Retinal pigment epithelial cell (primary cell): ENCODE measurements at regions not wholly inside any gene's neighbourhood (a gene's known extent, or its start where the extent isn't known, plus 50 kb on each side); places are given as distances from the start of the nearest gene placed in this dataset.
"Not testable (repeated sequence)": the region's sequence is repeated elsewhere in the genome, so short reads cannot be mapped to it uniquely, and the experiment has no call there.

ENCODE experiments used
- DNase-seq: peaks from one replicate; pipeline ENCODE4 v3.0.0-alpha.2; 2010; ENCODE audit warnings: low read depth
- H3K4me3 ChIP-seq: 2 replicates; pipeline ENCODE4 v1.5.1; 2011; ENCODE audit warnings: mild to moderate bottlenecking, low read length, control low read depth, moderate library complexity
- TF ChIP-seq, protein P1 (sequence below): conservative IDR thresholded peaks from 2 replicates; pipeline ENCODE4 v1.5.1; 2011; ENCODE audit warnings: low read depth, low read length, control low read depth, inconsistent platforms

DNA sequence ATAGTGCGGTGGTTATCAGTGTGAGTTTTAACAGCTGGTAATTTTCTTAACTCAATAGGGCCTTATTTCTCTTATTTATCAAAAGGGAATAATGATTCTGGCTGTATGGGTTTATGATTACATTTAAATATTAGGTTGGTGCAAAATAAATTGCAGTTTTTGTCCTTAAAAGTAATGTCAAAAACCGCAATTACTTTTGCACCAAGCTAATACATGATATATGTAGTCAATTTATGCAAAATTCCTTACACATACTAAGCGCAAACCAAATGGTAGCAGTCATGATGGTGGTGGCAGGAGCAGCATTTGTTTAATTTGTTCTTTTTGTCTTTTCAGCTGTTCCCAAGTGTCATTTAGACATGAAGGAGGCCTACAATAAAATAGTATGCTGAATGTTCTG, 1777.1 kb downstream of the OLFM4 start:
- no peak overlapping the region for H3K4me3 ChIP-seq
- TF ChIP-seq, protein P1, sequence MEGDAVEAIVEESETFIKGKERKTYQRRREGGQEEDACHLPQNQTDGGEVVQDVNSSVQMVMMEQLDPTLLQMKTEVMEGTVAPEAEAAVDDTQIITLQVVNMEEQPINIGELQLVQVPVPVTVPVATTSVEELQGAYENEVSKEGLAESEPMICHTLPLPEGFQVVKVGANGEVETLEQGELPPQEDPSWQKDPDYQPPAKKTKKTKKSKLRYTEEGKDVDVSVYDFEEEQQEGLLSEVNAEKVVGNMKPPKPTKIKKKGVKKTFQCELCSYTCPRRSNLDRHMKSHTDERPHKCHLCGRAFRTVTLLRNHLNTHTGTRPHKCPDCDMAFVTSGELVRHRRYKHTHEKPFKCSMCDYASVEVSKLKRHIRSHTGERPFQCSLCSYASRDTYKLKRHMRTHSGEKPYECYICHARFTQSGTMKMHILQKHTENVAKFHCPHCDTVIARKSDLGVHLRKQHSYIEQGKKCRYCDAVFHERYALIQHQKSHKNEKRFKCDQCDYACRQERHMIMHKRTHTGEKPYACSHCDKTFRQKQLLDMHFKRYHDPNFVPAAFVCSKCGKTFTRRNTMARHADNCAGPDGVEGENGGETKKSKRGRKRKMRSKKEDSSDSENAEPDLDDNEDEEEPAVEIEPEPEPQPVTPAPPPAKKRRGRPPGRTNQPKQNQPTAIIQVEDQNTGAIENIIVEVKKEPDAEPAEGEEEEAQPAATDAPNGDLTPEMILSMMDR = no peak
- DNase-seq = no peak

DNA sequence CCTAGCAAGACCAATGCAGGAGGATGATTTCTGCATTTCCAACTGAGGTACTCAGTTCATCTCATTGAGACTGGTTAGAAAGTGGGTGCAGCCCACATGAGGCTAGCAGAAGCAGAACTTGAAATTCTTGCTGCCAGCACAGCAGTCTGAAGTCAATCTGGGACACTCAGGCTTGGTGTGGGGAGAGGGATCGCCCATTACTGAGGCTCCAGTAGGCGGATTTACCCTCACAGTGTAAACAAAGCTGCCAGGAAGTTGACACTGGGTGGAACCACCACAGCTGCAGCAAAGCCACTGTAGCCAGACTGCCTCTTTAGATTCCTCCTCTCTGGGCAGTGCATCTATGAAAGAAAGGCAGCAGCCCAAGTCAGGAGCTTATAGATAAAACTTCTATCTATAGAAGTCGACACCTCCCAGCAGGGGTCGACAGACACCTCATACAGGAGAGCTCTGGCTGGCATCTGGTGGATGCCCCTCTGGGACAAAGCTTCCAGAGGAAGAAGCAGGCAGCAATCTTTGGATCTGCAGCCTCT, 1793.4 kb downstream of the OLFM4 start:
- H3K4me3 ChIP-seq, DNase-seq: not testable (repeated sequence)

DNA sequence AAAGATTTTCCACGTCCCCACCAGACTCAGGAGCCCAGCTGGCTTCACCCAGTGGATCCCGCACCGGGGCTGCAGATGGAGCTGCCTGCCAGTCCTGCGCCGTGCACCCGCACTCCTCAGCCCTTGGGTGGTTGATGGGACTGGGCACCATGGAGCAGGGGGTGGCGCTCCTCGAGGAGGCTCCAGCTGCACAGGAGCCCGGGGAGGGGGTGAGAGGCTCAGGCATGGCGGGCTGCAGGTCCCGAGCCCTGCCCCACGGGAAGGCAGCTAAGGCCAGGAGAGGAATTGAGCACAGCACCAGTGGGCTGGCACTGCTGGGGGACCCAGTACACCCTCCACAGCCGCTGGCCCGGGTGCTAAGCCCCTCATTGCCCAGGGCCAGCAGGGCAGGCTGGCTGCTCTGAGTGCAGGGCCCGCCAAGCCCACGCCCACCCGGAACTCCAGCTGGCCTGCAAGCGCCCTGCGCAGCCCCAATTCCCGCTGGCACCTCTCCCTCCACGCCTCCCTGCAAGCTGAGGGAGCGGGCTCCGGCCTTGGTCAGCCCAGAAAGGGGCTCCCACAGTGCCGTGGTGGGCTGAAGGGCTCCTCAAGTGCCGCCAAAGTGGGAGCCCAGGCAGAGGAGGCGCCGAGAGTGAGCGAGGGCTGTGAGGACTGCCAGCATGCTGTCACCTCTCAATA, 1800.9 kb downstream of the OLFM4 start:
- not testable (repeated sequence) for H3K4me3 ChIP-seq, DNase-seq

DNA sequence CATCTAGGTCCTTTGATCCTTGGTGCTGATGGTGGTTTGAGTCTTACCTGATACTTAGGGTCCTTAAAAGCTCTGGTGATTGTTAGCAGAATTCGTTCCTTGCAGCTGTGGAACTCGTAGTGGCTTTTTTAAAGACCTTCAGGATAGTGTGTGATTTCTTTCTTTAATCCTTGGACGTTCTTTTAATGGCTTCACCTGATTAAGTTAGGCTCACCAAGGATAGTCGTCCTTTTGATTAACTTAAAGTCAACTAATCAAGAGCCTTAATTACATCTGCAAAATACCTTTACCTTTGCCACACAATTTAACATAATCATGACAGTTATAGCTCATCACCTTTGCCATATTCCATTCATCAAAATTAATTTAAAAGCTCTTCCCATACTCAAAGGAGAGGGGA, 1807.7 kb downstream of the OLFM4 start:
- no peak for DNase-seq
- TF ChIP-seq, protein P1 = no peak
- H3K4me3 ChIP-seq = no peak overlapping the region

DNA sequence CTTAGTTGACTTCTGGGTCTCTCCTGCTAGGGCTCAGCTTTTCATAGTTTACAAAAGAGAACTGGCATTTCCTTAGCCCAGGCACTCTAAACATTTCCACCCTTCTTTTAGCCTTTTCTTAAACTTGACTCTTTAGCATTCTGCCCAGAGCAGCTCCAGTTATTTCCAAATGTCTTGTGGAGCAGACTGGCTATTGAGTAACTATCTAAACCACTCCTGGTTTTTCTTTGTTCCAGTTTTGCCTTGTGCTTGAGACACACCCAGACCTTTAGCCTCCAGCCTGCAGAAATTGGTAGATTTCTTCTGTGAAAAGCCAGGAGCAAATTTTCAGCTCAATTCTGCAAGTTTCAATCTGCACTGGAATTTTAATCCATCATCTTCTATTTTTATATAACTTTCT, 1813.1 kb downstream of the OLFM4 start:
- TF ChIP-seq, protein P1 = no peak
- peak; percentile 17 for DNase-seq
- no peak overlapping the region for H3K4me3 ChIP-seq

DNA sequence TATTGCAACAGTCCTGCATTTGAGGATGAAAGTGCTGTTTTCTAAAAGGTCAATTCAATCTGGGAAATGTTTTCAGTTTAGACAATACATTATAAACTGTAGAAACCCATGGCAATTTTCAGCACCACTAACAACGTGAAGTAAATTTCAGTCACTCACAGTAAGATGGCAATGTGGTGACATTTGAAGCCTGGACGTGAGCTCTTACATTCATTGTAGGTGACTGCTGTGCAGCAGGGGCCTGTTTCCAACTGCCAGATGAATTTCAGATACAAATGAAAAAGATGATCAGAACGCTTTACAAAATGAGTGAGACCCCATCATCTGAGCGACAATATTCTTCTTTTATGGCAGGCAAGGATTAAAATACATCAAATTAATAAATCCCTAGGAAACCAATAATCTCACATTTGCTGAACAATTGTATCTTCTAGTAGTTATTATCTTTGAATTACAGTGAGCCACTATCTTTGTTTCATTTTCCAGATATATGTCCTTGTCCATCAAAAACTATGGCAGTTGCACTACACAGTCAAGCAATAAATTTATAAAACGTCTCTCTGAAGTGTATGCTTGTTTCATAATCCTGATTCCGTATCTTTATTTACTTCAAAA, 1816.8 kb downstream of the OLFM4 start:
- H3K4me3 ChIP-seq = no peak overlapping the region
- no peak for DNase-seq
- TF ChIP-seq, protein P1 = no peak

DNA sequence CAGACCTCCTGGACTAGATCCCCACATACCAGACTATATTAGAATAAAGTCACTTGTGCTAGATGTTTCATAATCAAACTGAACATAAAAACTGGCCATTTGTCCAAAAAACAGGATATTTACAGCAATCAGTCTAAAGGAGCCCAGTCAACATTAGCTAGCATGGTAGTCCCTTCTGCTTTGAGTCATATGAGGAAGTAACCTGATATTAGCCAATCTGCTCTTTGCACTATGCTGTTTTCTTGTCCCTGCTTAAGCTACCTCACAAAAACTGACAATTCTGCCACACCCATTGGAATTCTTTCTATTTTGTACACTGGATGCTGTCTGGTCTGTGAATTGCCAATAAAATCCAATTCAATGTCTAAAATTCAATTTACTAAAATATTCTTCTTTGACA, 1824.2 kb downstream of the OLFM4 start:
- TF ChIP-seq, protein P1 = no peak
- no peak overlapping the region for H3K4me3 ChIP-seq
- DNase-seq = no peak

DNA sequence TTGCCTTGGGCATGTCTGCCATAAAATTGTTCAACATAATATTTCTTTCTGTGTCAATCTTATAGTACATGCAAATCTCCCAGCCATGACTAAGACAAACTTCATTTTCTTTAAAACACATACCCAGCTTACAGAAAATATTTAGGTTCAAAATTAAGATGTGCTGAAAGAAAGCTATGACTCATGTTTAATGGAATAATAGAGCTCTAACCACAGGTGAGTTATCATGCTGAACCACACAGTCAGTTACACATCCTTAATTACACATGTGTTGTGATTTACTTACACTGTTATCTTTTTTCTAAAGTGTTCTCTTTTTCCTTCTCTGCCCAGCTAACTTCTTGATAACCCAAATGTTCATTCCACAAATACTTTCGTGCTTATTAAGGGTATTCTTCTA, 1831.2 kb downstream of the OLFM4 start:
- no peak overlapping the region for H3K4me3 ChIP-seq
- TF ChIP-seq, protein P1 = no peak
- no peak for DNase-seq
